Neural cell (in vitro differentiated cells): ENCODE measurements at regions not wholly inside any gene's neighbourhood (a gene's known extent, or its start where the extent isn't known, plus 50 kb on each side); places are given as distances from the start of the nearest gene placed in this dataset.

Experiments
- H2AFZ ChIP-seq: fragments of 200-600, 300-800 bp; sonication (generic), shearing (Covaris generic); 2 replicates; pipeline ENCODE4 v1.6.0; 2014; ENCODE audit warnings: low read depth, mild to moderate bottlenecking, antibody characterized with exemption, low read length, moderate library complexity
- H3F3A ChIP-seq: fragments of 200-600 bp; shearing (Covaris generic); 2 replicates; pipeline ENCODE4 v1.6.1; 2016; ENCODE audit warnings: mild to moderate bottlenecking, moderate library complexity, mixed read lengths, antibody characterized with exemption, low read length; ENCODE audit not compliant: insufficient read depth, poor library complexity, severe bottlenecking
- H3K27ac ChIP-seq: fragments of 200-600, 300-800 bp; sonication (generic), shearing (Covaris generic); 2 replicates; pipeline ENCODE4 v1.5.1; 2014; ENCODE audit warnings: mild to moderate bottlenecking, low read length, moderate library complexity
- H3K27me3 ChIP-seq: fragments of 300-800, 200-600 bp; sonication (generic), shearing (Covaris generic); 2 replicates; pipeline ENCODE4 v1.6.0; 2014; ENCODE audit warnings: mild to moderate bottlenecking, low read depth, low read length, moderate library complexity; ENCODE audit not compliant: insufficient read depth
- H3K36me3 ChIP-seq: fragments of 300-800, 200-600 bp; sonication (generic), shearing (Covaris generic); 2 replicates; pipeline ENCODE4 v1.5.1; 2014; ENCODE audit warnings: mild to moderate bottlenecking, antibody characterized with exemption, low read length, moderate library complexity; ENCODE audit not compliant: insufficient read depth
- H3K4me2 ChIP-seq: fragments of 300-800, 200-600 bp; sonication (generic), shearing (Covaris generic); 2 replicates; pipeline ENCODE4 v1.6.0; 2014; ENCODE audit warnings: mild to moderate bottlenecking, low read length
- H3K4me3 ChIP-seq: fragments of 300-800, 200-600 bp; sonication (generic), shearing (Covaris generic); 2 replicates; pipeline ENCODE4 v1.5.1; 2014; ENCODE audit warnings: mild to moderate bottlenecking, low read length, moderate library complexity
- H3K79me2 ChIP-seq: fragments of 200-600 bp; shearing (Covaris generic); replicated peaks from 2 replicates; pipeline ENCODE4 v1.6.0; 2014; ENCODE audit warnings: mild to moderate bottlenecking, low read length, moderate library complexity; ENCODE audit not compliant: insufficient read depth
- H3K9ac ChIP-seq: fragments of 300-800, 200-600 bp; sonication (generic), shearing (Covaris generic); 2 replicates; pipeline ENCODE4 v1.6.1; 2016; ENCODE audit warnings: mild to moderate bottlenecking, low read length, mixed read lengths
- H3K9me2 ChIP-seq: fragments of 200-600 bp; shearing (Covaris generic); 2 replicates; pipeline ENCODE4 v1.6.1; 2016; ENCODE audit warnings: mild to moderate bottlenecking, low read length, mixed read lengths; ENCODE audit not compliant: insufficient read depth
- H3K9me3 ChIP-seq: fragments of 200-600, 300-800 bp; sonication (generic), shearing (Covaris generic); 2 replicates; pipeline ENCODE4 v1.6.1; 2016; ENCODE audit warnings: mild to moderate bottlenecking, mixed run types, low read length, moderate library complexity, mixed read lengths
- H4K20me1 ChIP-seq: fragments of 200-600 bp; shearing (Covaris generic); 2 replicates; pipeline ENCODE4 v1.6.1; 2016; ENCODE audit warnings: mild to moderate bottlenecking, mixed run types; ENCODE audit not compliant: insufficient read depth
- CTCF ChIP-seq: fragments of 450-650 bp; IDR thresholded peaks from 2 replicates; pipeline ENCODE4 v1.5.1; 2014; ENCODE audit warnings: antibody characterized with exemption, mild to moderate bottlenecking, moderate library complexity; ENCODE audit not compliant: poor library complexity, severe bottlenecking
- EP300 ChIP-seq: fragments of 450-650 bp; conservative IDR thresholded peaks from 2 replicates; pipeline ENCODE4 v1.6.1; 2014; ENCODE audit warnings: antibody characterized with exemption, mild to moderate bottlenecking, moderate library complexity; ENCODE audit not compliant: poor library complexity, severe bottlenecking
- EZH2 ChIP-seq: fragments of 200-600, 300-800 bp; shearing (Covaris generic), sonication (generic); IDR thresholded peaks from 2 replicates; pipeline ENCODE4 v1.6.1; 2014; ENCODE audit warnings: antibody characterized with exemption, low read length, borderline replicate concordance, mild to moderate bottlenecking; ENCODE audit not compliant: insufficient read depth, poor library complexity, severe bottlenecking
- MXI1 ChIP-seq: fragments of 450-650 bp; conservative IDR thresholded peaks from 2 replicates; pipeline ENCODE4 v1.6.1; 2014; ENCODE audit warnings: antibody characterized with exemption, mild to moderate bottlenecking; ENCODE audit not compliant: poor library complexity, severe bottlenecking
- POLR2AphosphoS5 ChIP-seq: IDR thresholded peaks from 2 replicates; pipeline ENCODE4 v1.6.1; 2012
- RAD21 ChIP-seq: fragments of 450-650 bp; conservative IDR thresholded peaks from 2 replicates; pipeline ENCODE4 v1.6.1; 2014; ENCODE audit warnings: antibody characterized with exemption, mild to moderate bottlenecking, moderate library complexity
- REST ChIP-seq: IDR thresholded peaks from 2 replicates; pipeline ENCODE4 v1.6.1; 2012; ENCODE audit warnings: borderline replicate concordance
- SMC3 ChIP-seq: fragments of 450-650 bp; conservative IDR thresholded peaks from 2 replicates; pipeline ENCODE4 v1.6.1; 2014; ENCODE audit warnings: antibody characterized with exemption, mild to moderate bottlenecking, moderate library complexity; ENCODE audit not compliant: poor library complexity
- TAF1 ChIP-seq: IDR thresholded peaks from 2 replicates; pipeline ENCODE4 v1.6.1; 2012; ENCODE audit warnings: low read depth

GRCh38 chr13:99836291-99836690 lies 135.3 kb downstream of the ZIC5 start:
- Histone ChIP-seq H3K9me3 (no peaks in the 10 kb centered on the region), H3K4me3 (no peak overlapping the region), H2AFZ (no peak overlapping the region), H3K9ac (no peak overlapping the region), H3K4me2 (no peak overlapping the region), H3K27me3 (no peaks in the 10 kb centered on the region), H3F3A (no peaks in the 10 kb centered on the region), H3K9me2 (no peaks in the 10 kb centered on the region), H3K79me2 (no peaks in the 10 kb centered on the region), H3K36me3 (no peaks in the 10 kb centered on the region), H4K20me1 (no peaks in the 10 kb centered on the region), H3K27ac (no peak overlapping the region)
- TF ChIP-seq REST (no peak), SMC3 (no peak), CTCF (no peak)

- H3K27ac ChIP-seq = no peak overlapping the region
- no peaks in the 10 kb centered on the region for H3K9me2 ChIP-seq
- TF ChIP-seq MXI1 = no peak
- TF ChIP-seq POLR2AphosphoS5 = no peak
- no peak for TF ChIP-seq CTCF
- TF ChIP-seq TAF1 = no peak
- TF ChIP-seq EZH2 = no peak
- TF ChIP-seq REST = no peak
- TF ChIP-seq RAD21 = no peak
- no peak for TF ChIP-seq SMC3
- no peak for TF ChIP-seq EP300
- no peaks in the 10 kb centered on the region for H3K9me3 ChIP-seq
- no peaks in the 10 kb centered on the region for H3K36me3 ChIP-seq
- H3K4me2 ChIP-seq = no peak overlapping the region
- H3K79me2 ChIP-seq = no peaks in the 10 kb centered on the region
- H2AFZ ChIP-seq = no peak overlapping the region
- no peaks in the 10 kb centered on the region for H3F3A ChIP-seq
- H4K20me1 ChIP-seq = no peaks in the 10 kb centered on the region
- H3K4me3 ChIP-seq = no peak overlapping the region
- H3K27me3 ChIP-seq = no peaks in the 10 kb centered on the region
- H3K9ac ChIP-seq = no peak overlapping the region
These were observed 136.1 kb downstream of the ZIC5 start for GRCh38 chr13:99835442-99835841.
